Esophagus muscularis mucosa (tissue), 4 donors: ENCODE measurements at regions not wholly inside any gene's neighbourhood (a gene's known extent, or its start where the extent isn't known, plus 50 kb on each side); places are given as distances from the start of the nearest gene placed in this dataset.

ENCODE experiments used
- DNase-seq: peaks from one replicate; pipeline ENCODE4 v3.0.0-alpha.2; 2017; ENCODE audit errors: extremely low spot score
- H3K27ac ChIP-seq, 4 donors: fragments of 200-600 bp; sonication (generic); replicated peaks in 1 of 4; 1 replicate in 3 of 4; 2 replicates in 1 of 4; pipeline ENCODE4 v1.5.1; 2016 to 2019; ENCODE audit warnings: mild to moderate bottlenecking in 1 of 4
- H3K27me3 ChIP-seq, 4 donors: fragments of 200-600 bp; sonication (generic); one replicate each; pipeline versions ENCODE4 v1.5.1 to v1.6.0; 2016 to 2019
- H3K36me3 ChIP-seq, 4 donors: fragments of 200-600 bp; sonication (generic); one replicate each; pipeline ENCODE4 v1.5.1; 2016 to 2019
- H3K4me1 ChIP-seq, 4 donors: fragments of 200-600 bp; sonication (generic); one replicate each; pipeline ENCODE4 v1.5.1; 2016 to 2019
- H3K4me3 ChIP-seq, 4 donors: fragments of 200-600 bp; sonication (generic); 1 replicate in 2 of 4; 2 replicates in 2 of 4; pipeline ENCODE4 v1.5.1; 2016 to 2019; ENCODE audit warnings: mild to moderate bottlenecking in 4 of 4, moderate library complexity in 1 of 4
- H3K9me3 ChIP-seq, 4 donors: fragments of 200-600 bp; sonication (generic); 1 replicate in 3 of 4; 2 replicates in 1 of 4; pipeline ENCODE4 v1.5.1; 2016 to 2019
- EP300 ChIP-seq: sonication (generic); formaldehyde crosslinking; IDR thresholded peaks from one replicate; pipeline ENCODE4 v1.6.1; 2017; ENCODE audit warnings: antibody characterized with exemption
- POLR2A ChIP-seq: fragments of 450-650 bp; IDR thresholded peaks from one replicate; pipeline ENCODE4 v1.6.1; 2017; ENCODE audit warnings: antibody characterized with exemption, moderate library complexity, mild to moderate bottlenecking, low read depth
- POLR2AphosphoS5 ChIP-seq, 2 donors: sonication (generic); formaldehyde crosslinking; IDR thresholded peaks; one replicate each; pipeline ENCODE4 v1.6.1; 2017; ENCODE audit warnings: antibody characterized with exemption in 2 of 2
- WGBS: methylation state at CpG from one replicate; pipeline ENCODE4 v1.1.5; 2018; 5-methylcytosine and 5-hydroxymethylcytosine counted together
- intact Hi-C: fragments of 100-400 bp; cut with DNase I; formaldehyde crosslinking; loops from one replicate; pipeline ENCODE4 v1.15.1; 2023
- TF ChIP-seq, protein P1 (sequence below), 3 experiments: fragments of 200-600 bp in 2 of 3; fragments of 450-650 bp in 1 of 3; sonication (generic) in 2 of 3; IDR thresholded peaks; one replicate each; pipeline ENCODE4 v1.5.1; 2017 to 2019; ENCODE audit warnings: antibody characterized with exemption in 3 of 3, mild to moderate bottlenecking in 2 of 3, moderate library complexity in 1 of 3

DNA sequence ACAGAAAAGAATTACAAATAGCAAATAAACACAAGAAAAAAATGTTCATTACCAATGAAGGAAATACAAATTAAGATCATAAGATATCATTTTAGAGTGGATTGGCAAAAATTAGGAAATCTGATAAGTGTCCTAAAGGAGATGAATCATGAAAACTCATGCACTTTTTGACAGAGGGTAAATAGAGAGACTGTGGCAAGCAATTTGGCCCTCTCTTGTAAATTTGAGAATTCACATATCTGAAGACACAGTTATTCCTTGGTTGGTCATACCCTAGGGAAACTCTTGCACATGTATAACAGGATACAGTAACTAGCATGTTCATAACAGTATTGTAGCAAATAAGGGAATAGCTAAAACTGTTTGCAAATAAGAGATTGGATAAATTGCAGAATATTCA is 246.0 kb upstream of the GADL1 start:
- intact Hi-C loops, result no loop called here

DNA sequence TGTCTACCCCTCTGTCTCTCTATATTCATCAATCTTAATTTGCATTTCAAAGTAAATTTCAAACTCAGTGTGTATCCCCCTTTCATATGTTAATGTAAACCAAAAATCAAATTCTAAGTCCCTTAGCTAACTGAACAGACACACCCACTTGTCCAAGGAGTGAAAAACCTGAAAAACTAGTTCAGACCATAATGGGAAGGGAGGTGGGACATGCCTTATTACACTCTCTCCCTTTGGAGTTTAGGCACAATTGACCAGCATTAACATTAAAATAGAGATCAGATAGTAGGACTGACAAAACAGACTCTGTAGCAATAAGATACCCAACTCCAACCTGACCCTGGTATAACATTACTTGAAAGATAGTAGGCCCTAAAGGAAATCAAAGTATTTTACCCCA is 247.7 kb upstream of the GADL1 start:
- Histone ChIP-seq H3K27me3 (no peaks in the 10 kb centered on the region), H3K27ac (no peak overlapping the region), H3K4me1 (no peaks in the 10 kb centered on the region), H3K4me3 (no peak overlapping the region), H3K9me3 (no peaks in the 10 kb centered on the region), H3K36me3 (no peaks in the 10 kb centered on the region)
- intact Hi-C loops, result no loop called here
- TF ChIP-seq EP300 (no peak), POLR2A (no peak), POLR2AphosphoS5 (IDR thresholded peaks at IDR 0.05) (no peak)
- TF ChIP-seq, protein P1, sequence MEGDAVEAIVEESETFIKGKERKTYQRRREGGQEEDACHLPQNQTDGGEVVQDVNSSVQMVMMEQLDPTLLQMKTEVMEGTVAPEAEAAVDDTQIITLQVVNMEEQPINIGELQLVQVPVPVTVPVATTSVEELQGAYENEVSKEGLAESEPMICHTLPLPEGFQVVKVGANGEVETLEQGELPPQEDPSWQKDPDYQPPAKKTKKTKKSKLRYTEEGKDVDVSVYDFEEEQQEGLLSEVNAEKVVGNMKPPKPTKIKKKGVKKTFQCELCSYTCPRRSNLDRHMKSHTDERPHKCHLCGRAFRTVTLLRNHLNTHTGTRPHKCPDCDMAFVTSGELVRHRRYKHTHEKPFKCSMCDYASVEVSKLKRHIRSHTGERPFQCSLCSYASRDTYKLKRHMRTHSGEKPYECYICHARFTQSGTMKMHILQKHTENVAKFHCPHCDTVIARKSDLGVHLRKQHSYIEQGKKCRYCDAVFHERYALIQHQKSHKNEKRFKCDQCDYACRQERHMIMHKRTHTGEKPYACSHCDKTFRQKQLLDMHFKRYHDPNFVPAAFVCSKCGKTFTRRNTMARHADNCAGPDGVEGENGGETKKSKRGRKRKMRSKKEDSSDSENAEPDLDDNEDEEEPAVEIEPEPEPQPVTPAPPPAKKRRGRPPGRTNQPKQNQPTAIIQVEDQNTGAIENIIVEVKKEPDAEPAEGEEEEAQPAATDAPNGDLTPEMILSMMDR (IDR thresholded peaks at IDR 0.05), result no peak
- DNase-seq, result no peak

More for the DNA sequence above, 246.0 kb upstream of the GADL1 start:
- no peak overlapping the region for H3K4me3 ChIP-seq
- no peak for DNase-seq
- no peak for TF ChIP-seq POLR2AphosphoS5 (IDR thresholded peaks at IDR 0.05)
- TF ChIP-seq, protein P1 (IDR thresholded peaks at IDR 0.05), result no peak
- no peak for TF ChIP-seq EP300
- no peak for TF ChIP-seq POLR2A
- no peak overlapping the region for H3K27ac ChIP-seq
- H3K9me3 ChIP-seq, result no peaks in the 10 kb centered on the region
- H3K27me3 ChIP-seq, result no peaks in the 10 kb centered on the region
- H3K36me3 ChIP-seq, result no peaks in the 10 kb centered on the region
- H3K4me1 ChIP-seq, result no peaks in the 10 kb centered on the region

DNA sequence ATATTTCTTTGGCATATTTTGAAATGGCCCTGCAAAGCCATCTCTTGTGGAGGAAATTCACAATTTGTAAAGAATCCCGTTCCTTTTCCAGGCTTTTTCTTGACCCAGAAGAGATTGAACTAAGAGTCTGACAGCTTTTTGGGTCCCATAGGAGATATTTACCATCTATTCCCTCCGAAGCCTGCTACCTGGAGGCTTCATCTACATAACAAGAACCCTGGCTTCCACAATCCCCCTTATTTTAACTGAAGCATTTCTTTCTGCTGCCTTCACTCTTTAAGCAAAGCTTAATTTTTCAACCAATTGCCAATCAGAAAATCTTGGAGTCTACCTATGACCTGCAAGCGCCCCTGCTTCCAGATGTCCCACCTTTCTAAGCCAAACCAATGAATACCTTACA is 248.1 kb upstream of the GADL1 start:
- DNase-seq, result no peak
- H3K27me3 ChIP-seq, result no peaks in the 10 kb centered on the region
- 87% methylated on average over 3 of the region's 3 CpGs for WGBS

DNA sequence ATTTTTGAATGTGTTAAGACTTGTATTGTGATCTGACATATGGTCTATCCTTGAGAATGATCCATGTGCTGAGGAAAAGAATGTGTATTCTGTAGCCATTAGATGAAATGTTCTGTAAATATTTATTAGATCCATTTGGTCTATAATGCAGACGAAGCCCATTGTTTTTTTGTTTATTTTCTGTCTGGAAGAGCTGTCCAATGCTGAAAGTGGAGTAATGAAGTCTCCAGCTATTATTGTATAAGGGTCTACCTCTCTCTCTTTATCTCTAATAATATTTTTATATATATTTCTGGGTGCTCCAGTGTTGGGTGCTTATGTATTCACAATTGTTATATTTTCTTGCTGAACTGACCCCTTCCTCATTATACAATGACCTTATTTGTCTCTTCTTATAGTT is 250.6 kb upstream of the GADL1 start:
- Histone ChIP-seq H3K4me1 (no peaks in the 10 kb centered on the region), H3K9me3 (peaks cover 0 to 5% (median 0%) of the 10 kb centered on the region in 4 donors), H3K4me3 (no peak overlapping the region), H3K36me3 (no peaks in the 10 kb centered on the region), H3K27me3 (no peaks in the 10 kb centered on the region), H3K27ac (no peak overlapping the region)
- intact Hi-C loops, result no loop called here
- 48% methylated on average over 1 of the region's 1 CpG for WGBS
- DNase-seq, result no peak
- no peak for TF ChIP-seq EP300
- TF ChIP-seq, protein P1 (IDR thresholded peaks at IDR 0.05), result no peak

More for the DNA sequence above, 248.1 kb upstream of the GADL1 start:
- Histone ChIP-seq H3K9me3 (peaks cover 0 to 2% (median 0%) of the 10 kb centered on the region in 4 donors), H3K4me1 (no peaks in the 10 kb centered on the region), H3K36me3 (no peaks in the 10 kb centered on the region), H3K4me3 (no peak overlapping the region), H3K27ac (no peak overlapping the region)
- TF ChIP-seq, protein P1 (IDR thresholded peaks at IDR 0.05), result no peak
- TF ChIP-seq POLR2A, result no peak
- TF ChIP-seq EP300, result no peak
- TF ChIP-seq POLR2AphosphoS5 (IDR thresholded peaks at IDR 0.05), result no peak
- intact Hi-C loops, result no loop called here

DNA sequence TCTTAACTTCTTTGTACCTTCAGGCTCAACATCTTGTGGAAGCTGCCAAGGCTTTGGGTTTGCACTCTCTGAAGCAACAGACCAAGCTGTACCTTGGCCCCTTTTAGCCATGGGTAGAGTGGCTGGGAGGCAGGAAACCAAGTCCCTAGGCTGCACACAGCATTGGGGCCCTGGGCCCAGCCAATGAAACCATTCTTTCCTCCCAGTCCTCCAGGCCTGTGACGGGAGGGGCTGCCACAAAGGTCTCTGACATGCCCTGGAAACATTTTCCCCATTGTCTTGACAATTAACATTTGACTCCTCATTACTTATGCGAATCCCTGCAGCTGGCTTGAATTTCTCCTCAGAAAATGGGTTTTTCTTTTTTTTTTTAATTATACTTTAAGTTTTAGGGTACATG is 253.1 kb upstream of the GADL1 start:
- intact Hi-C loops, result no loop called here
- DNase-seq, result no peak
- Histone ChIP-seq H3K4me3 (no peak overlapping the region), H3K27ac (no peak overlapping the region), H3K36me3 (no peaks in the 10 kb centered on the region), H3K27me3 (no peaks in the 10 kb centered on the region), H3K9me3 (peaks cover 0 to 5% (median 0%) of the 10 kb centered on the region in 4 donors), H3K4me1 (no peaks in the 10 kb centered on the region)
- WGBS, result 97% methylated on average over 2 of the region's 2 CpGs
- TF ChIP-seq POLR2AphosphoS5 (IDR thresholded peaks at IDR 0.05) (no peak), POLR2A (no peak), EP300 (no peak)
- TF ChIP-seq, protein P1 (IDR thresholded peaks at IDR 0.05), result no peak
